BLaER1 (cell line): ENCODE measurements at regions not wholly inside any gene's neighbourhood (a gene's known extent, or its start where the extent isn't known, plus 50 kb on each side); places are given as distances from the start of the nearest gene placed in this dataset.

Experiments
- H3K27ac ChIP-seq: shearing (Covaris generic); formaldehyde crosslinking; 2 replicates; pipeline ENCODE4 v1.8.1; 2022
- H3K27me3 ChIP-seq: shearing (Covaris generic); formaldehyde crosslinking; 2 replicates; pipeline ENCODE4 v1.8.1; 2022
- H3K36me3 ChIP-seq: shearing (Covaris generic); formaldehyde crosslinking; 2 replicates; pipeline ENCODE4 v1.8.1; 2022
- H3K4me1 ChIP-seq: shearing (Covaris generic); formaldehyde crosslinking; 2 replicates; pipeline ENCODE4 v1.8.1; 2022
- H3K4me2 ChIP-seq: shearing (Covaris generic); formaldehyde crosslinking; 2 replicates; pipeline ENCODE4 v1.8.1; 2022
- H3K4me3 ChIP-seq: shearing (Covaris generic); formaldehyde crosslinking; 2 replicates; pipeline ENCODE4 v1.8.1; 2022
- H3K9ac ChIP-seq: shearing (Covaris generic); formaldehyde crosslinking; 2 replicates; pipeline ENCODE4 v1.8.1; 2022
- H3K9me3 ChIP-seq: shearing (Covaris generic); formaldehyde crosslinking; 2 replicates; pipeline ENCODE4 v1.8.1; 2022
- H4K20me1 ChIP-seq: shearing (Covaris generic); formaldehyde crosslinking; 2 replicates; pipeline ENCODE4 v1.8.1; 2022
- Cebpa-rat ChIP-seq: shearing (Covaris generic); IDR thresholded peaks from 2 replicates; pipeline ENCODE4 v1.8.1; 2022

- H3K4me3 ChIP-seq: no peak overlapping the region
- H4K20me1 ChIP-seq: no peaks in the 10 kb centered on the region
- H3K27ac ChIP-seq: no peak overlapping the region
- no peak overlapping the region for H3K4me2 ChIP-seq
- no peaks in the 10 kb centered on the region for H3K4me1 ChIP-seq
- no peaks in the 10 kb centered on the region for H3K27me3 ChIP-seq
- H3K36me3 ChIP-seq: no peaks in the 10 kb centered on the region
- H3K9me3 ChIP-seq: peaks cover 12% of the 10 kb centered on the region
- H3K9ac ChIP-seq: no peak overlapping the region
- no peak for TF ChIP-seq Cebpa-rat
Observed at GRCh38 chr2:149645391-149645790, 57.8 kb upstream of the MMADHC start.
